Body of pancreas (tissue), 4 donors: ENCODE measurements at regions not wholly inside any gene's neighbourhood (a gene's known extent, or its start where the extent isn't known, plus 50 kb on each side); places are given as distances from the start of the nearest gene placed in this dataset.

ENCODE experiments used
- ATAC-seq: fragments of 150-250 bp; one replicate; pipeline ENCODE4 v1.9.1; 2016
- DNase-seq, 4 donors: peaks; one replicate each; pipeline ENCODE4 v3.0.0-alpha.2; 2019
- H3K27ac ChIP-seq, 4 donors: fragments of 200-600 bp; sonication (generic); 1 replicate in 3 of 4; 2 replicates in 1 of 4; pipeline versions ENCODE4 v1.5.1 to v1.6.1; 2016 to 2019; ENCODE audit warnings: mild to moderate bottlenecking in 1 of 4, mixed read lengths in 1 of 4, moderate library complexity in 1 of 4
- H3K27me3 ChIP-seq, 2 donors: fragments of 200-600 bp; sonication (generic); one replicate each; pipeline ENCODE4 v1.6.0; 2016; ENCODE audit warnings: mild to moderate bottlenecking in 1 of 2
- H3K36me3 ChIP-seq, 2 donors: fragments of 200-600 bp; sonication (generic); replicated peaks in 1 of 2; 2 replicates each; pipeline ENCODE4 v1.5.1; 2016; ENCODE audit warnings: low read depth in 2 of 2; ENCODE audit not compliant: insufficient read depth in 1 of 2
- H3K4me1 ChIP-seq: fragments of 200-600 bp; sonication (generic); one replicate; pipeline ENCODE4 v1.6.0; 2016
- H3K4me3 ChIP-seq, 2 donors: fragments of 200-600 bp; sonication (generic); 1 replicate in 1 of 2; 2 replicates in 1 of 2; pipeline ENCODE4 v1.5.1; 2016 to 2019
- H3K9me3 ChIP-seq, 3 donors: fragments of 200-600 bp; sonication (generic); 1 replicate in 2 of 3; 2 replicates in 1 of 3; pipeline ENCODE4 v1.5.1; 2016
- CTCF ChIP-seq, 7 experiments: fragments of 450-650 bp in 4 of 7; fragments of 200-600 bp in 3 of 7; sonication (generic) in 3 of 7; IDR thresholded peaks; one replicate each; pipeline ENCODE4 v1.5.1; 2016 to 2019; ENCODE audit warnings: antibody characterized with exemption in 7 of 7
- POLR2A ChIP-seq, 3 donors: fragments of 450-650 bp; IDR thresholded peaks; one replicate each; pipeline ENCODE4 v1.6.1; 2016; ENCODE audit warnings: antibody characterized with exemption in 3 of 3, mild to moderate bottlenecking in 2 of 3
- WGBS, 2 donors: methylation state at CpG; one replicate each; pipeline ENCODE4 v1.1.5; 2017; 5-methylcytosine and 5-hydroxymethylcytosine counted together
- intact Hi-C: fragments of 100-400 bp; cut with DNase I; formaldehyde crosslinking; loops from one replicate; pipeline ENCODE4 v1.15.1; 2023

GRCh38 chr3:20849975-20850374, 664.0 kb upstream of the SGO1 start:
- Histone ChIP-seq H3K36me3 (no peaks in the 10 kb centered on the region), H3K9me3 (no peaks in the 10 kb centered on the region), H3K27ac (no peak overlapping the region), H3K27me3 (no peaks in the 10 kb centered on the region), H3K4me3 (no peak overlapping the region), H3K4me1 (no peaks in the 10 kb centered on the region)
- 78 to 83% methylated on average over 5 of the region's 5 CpGs for WGBS, 2 donors
- no peak for DNase-seq
- intact Hi-C loops, result no loop called here
- no peak for ATAC-seq
- no peak for TF ChIP-seq POLR2A (IDR thresholded peaks at IDR 0.05)
- TF ChIP-seq CTCF (IDR thresholded peaks at IDR 0.05), result no peak

GRCh38 chr3:20846832-20847231, 660.8 kb upstream of the SGO1 start:
- Histone ChIP-seq H3K27me3 (no peaks in the 10 kb centered on the region), H3K9me3 (no peaks in the 10 kb centered on the region), H3K27ac (no peak overlapping the region), H3K4me3 (no peak overlapping the region), H3K36me3 (no peaks in the 10 kb centered on the region), H3K4me1 (no peaks in the 10 kb centered on the region)
- intact Hi-C loops, result no loop called here
- ATAC-seq (no peak), DNase-seq (no peak)
- 48 to 61% methylated on average over 3 of the region's 3 CpGs for WGBS, 2 donors
- TF ChIP-seq CTCF (IDR thresholded peaks at IDR 0.05) (no peak), POLR2A (IDR thresholded peaks at IDR 0.05) (no peak)

GRCh38 chr3:20846066-20846465, 660.1 kb upstream of the SGO1 start:
- Histone ChIP-seq H3K27me3 (no peaks in the 10 kb centered on the region), H3K9me3 (no peaks in the 10 kb centered on the region), H3K36me3 (no peaks in the 10 kb centered on the region), H3K27ac (no peak overlapping the region), H3K4me3 (no peak overlapping the region), H3K4me1 (no peaks in the 10 kb centered on the region)
- no peak for DNase-seq
- no peak for ATAC-seq
- TF ChIP-seq POLR2A (IDR thresholded peaks at IDR 0.05) (no peak), CTCF (IDR thresholded peaks at IDR 0.05) (no peak)
- WGBS, 2 donors, result 93 to 98% methylated on average over 2 of the region's 2 CpGs
- intact Hi-C loops, result no loop called here

GRCh38 chr3:20844851-20845250, 658.8 kb upstream of the SGO1 start:
- H3K9me3 ChIP-seq, result no peaks in the 10 kb centered on the region
- DNase-seq (no peak), ATAC-seq (no peak)
- H3K36me3 ChIP-seq, result no peaks in the 10 kb centered on the region
- no peak overlapping the region for H3K4me3 ChIP-seq
- H3K27ac ChIP-seq, result no peak overlapping the region
- no peaks in the 10 kb centered on the region for H3K27me3 ChIP-seq
- TF ChIP-seq CTCF (IDR thresholded peaks at IDR 0.05), result no peak
- TF ChIP-seq POLR2A (IDR thresholded peaks at IDR 0.05), result no peak
- H3K4me1 ChIP-seq, result no peaks in the 10 kb centered on the region
- 68 to 70% methylated on average over 5 of the region's 5 CpGs for WGBS, 2 donors
- intact Hi-C loops, result no loop called here

GRCh38 chr3:20842594-20843436, 656.8 kb upstream of the SGO1 start:
- WGBS, 2 donors, result 60 to 62% methylated on average over 3 of the region's 3 CpGs
- no peak overlapping the region for H3K4me3 ChIP-seq
- H3K27ac ChIP-seq, result no peak overlapping the region
- DNase-seq (no peak), ATAC-seq (no peak)
- H3K27me3 ChIP-seq, result no peaks in the 10 kb centered on the region
- no peaks in the 10 kb centered on the region for H3K9me3 ChIP-seq
- intact Hi-C loops, result no loop called here
- H3K4me1 ChIP-seq, result no peaks in the 10 kb centered on the region
- TF ChIP-seq POLR2A (IDR thresholded peaks at IDR 0.05), result no peak
- TF ChIP-seq CTCF (IDR thresholded peaks at IDR 0.05), result no peak
- no peaks in the 10 kb centered on the region for H3K36me3 ChIP-seq
